ENCODE measurements at regions not wholly inside any gene's neighbourhood (a gene's known extent, or its start where the extent isn't known, plus 50 kb on each side); places are given as distances from the start of the nearest gene placed in this dataset.

- H3K4me1 ChIP-seq (ENCODE audit: insufficient read depth, low read length) = no peaks in the 10 kb centered on the region
- no peaks in the 10 kb centered on the region for H3K9me3 ChIP-seq (ENCODE audit: insufficient read depth, low read length, severe bottlenecking)
- H4K20me1 ChIP-seq (ENCODE audit: insufficient read depth, low read length) = no peaks in the 10 kb centered on the region
- ATAC-seq (ENCODE audit: insufficient read depth, low read depth) (no peak), DNase-seq (no peak)
- H3K27ac ChIP-seq (ENCODE audit: low read length) = no peak overlapping the region
- H3K79me2 ChIP-seq (ENCODE audit: insufficient read depth, low read length) = no peaks in the 10 kb centered on the region
- H3K27me3 ChIP-seq (ENCODE audit: insufficient read depth, low read length, poor library complexity) = no peaks in the 10 kb centered on the region
- TF ChIP-seq CTCF (IDR thresholded peaks at IDR 0.05; ENCODE audit: borderline replicate concordance, extremely low read depth, low read length, poor library complexity, severe bottlenecking) = no peak
- TF ChIP-seq EZH2 (IDR thresholded peaks at IDR 0.05; ENCODE audit: borderline replicate concordance, low read depth, low read length, severe bottlenecking) = no peak
- H3K9ac ChIP-seq (ENCODE audit: low read depth, low read length) = no peak overlapping the region
- H3K4me2 ChIP-seq (ENCODE audit: insufficient read depth, low read length) = no peak overlapping the region
- H2AFZ ChIP-seq (ENCODE audit: low read depth, low read length) = no peak overlapping the region
- H3K4me3 ChIP-seq (ENCODE audit: low read depth in 1 of 2, low read length in 2 of 2) = no peak overlapping the region
- no peaks in the 10 kb centered on the region for H3K36me3 ChIP-seq (ENCODE audit: insufficient read depth, low read length)
These were observed 142.0 kb upstream of the SHB start for GRCh38 chr9:38211002-38211401.

- Histone ChIP-seq H3K4me2 (ENCODE audit: insufficient read depth, low read length) (no peak overlapping the region), H3K4me1 (ENCODE audit: insufficient read depth, low read length) (no peaks in the 10 kb centered on the region), H3K9me3 (ENCODE audit: insufficient read depth, low read length, severe bottlenecking) (no peaks in the 10 kb centered on the region), H3K27ac (ENCODE audit: low read length) (no peak overlapping the region), H4K20me1 (ENCODE audit: insufficient read depth, low read length) (no peaks in the 10 kb centered on the region), H3K36me3 (ENCODE audit: insufficient read depth, low read length) (no peaks in the 10 kb centered on the region), H3K4me3 (ENCODE audit: low read depth in 1 of 2, low read length in 2 of 2) (no peak overlapping the region), H3K27me3 (ENCODE audit: insufficient read depth, low read length, poor library complexity) (no peaks in the 10 kb centered on the region), H3K79me2 (ENCODE audit: insufficient read depth, low read length) (no peaks in the 10 kb centered on the region), H2AFZ (ENCODE audit: low read depth, low read length) (no peak overlapping the region), H3K9ac (ENCODE audit: low read depth, low read length) (no peak overlapping the region)
- TF ChIP-seq CTCF (IDR thresholded peaks at IDR 0.05; ENCODE audit: borderline replicate concordance, extremely low read depth, low read length, poor library complexity, severe bottlenecking) (no peak), EZH2 (IDR thresholded peaks at IDR 0.05; ENCODE audit: borderline replicate concordance, low read depth, low read length, severe bottlenecking) (no peak)
- ATAC-seq (ENCODE audit: insufficient read depth, low read depth) (no peak), DNase-seq (no peak)
These were observed 139.3 kb upstream of the SHB start for GRCh38 chr9:38208206-38208901.

GRCh38 chr9:38207247-38207778, 138.3 kb upstream of the SHB start:
- Histone ChIP-seq H4K20me1 (ENCODE audit: insufficient read depth, low read length) (no peaks in the 10 kb centered on the region), H3K9ac (ENCODE audit: low read depth, low read length) (no peak overlapping the region), H3K36me3 (ENCODE audit: insufficient read depth, low read length) (no peaks in the 10 kb centered on the region), H3K79me2 (ENCODE audit: insufficient read depth, low read length) (no peaks in the 10 kb centered on the region), H3K4me1 (ENCODE audit: insufficient read depth, low read length) (no peaks in the 10 kb centered on the region), H3K27me3 (ENCODE audit: insufficient read depth, low read length, poor library complexity) (no peaks in the 10 kb centered on the region), H3K27ac (ENCODE audit: low read length) (no peak overlapping the region), H2AFZ (ENCODE audit: low read depth, low read length) (no peak overlapping the region), H3K9me3 (ENCODE audit: insufficient read depth, low read length, severe bottlenecking) (no peaks in the 10 kb centered on the region), H3K4me3 (ENCODE audit: low read depth in 1 of 2, low read length in 2 of 2) (no peak overlapping the region), H3K4me2 (ENCODE audit: insufficient read depth, low read length) (no peak overlapping the region)
- ATAC-seq (ENCODE audit: insufficient read depth, low read depth) (no peak), DNase-seq (no peak)
- TF ChIP-seq CTCF (IDR thresholded peaks at IDR 0.05; ENCODE audit: borderline replicate concordance, extremely low read depth, low read length, poor library complexity, severe bottlenecking) (no peak), EZH2 (IDR thresholded peaks at IDR 0.05; ENCODE audit: borderline replicate concordance, low read depth, low read length, severe bottlenecking) (no peak)

Data from DND-41 (cell line).